Hematopoietic multipotent progenitor cell treated with erythropoietin and hydrocortisone succinate and interleukin-3 and kit ligand, for 15 days (in vitro differentiated cells): ENCODE measurements at regions not wholly inside any gene's neighbourhood (a gene's known extent, or its start where the extent isn't known, plus 50 kb on each side); places are given as distances from the start of the nearest gene placed in this dataset.

Experiments
- DNase-seq: peaks from one replicate; pipeline ENCODE4 v3.0.0-alpha.2; 2015; ENCODE audit warnings: low spot score

GRCh38 chr1:199746666-199747384 is 280.7 kb upstream of the NR5A2 start:
- DNase-seq: no peak

DNA sequence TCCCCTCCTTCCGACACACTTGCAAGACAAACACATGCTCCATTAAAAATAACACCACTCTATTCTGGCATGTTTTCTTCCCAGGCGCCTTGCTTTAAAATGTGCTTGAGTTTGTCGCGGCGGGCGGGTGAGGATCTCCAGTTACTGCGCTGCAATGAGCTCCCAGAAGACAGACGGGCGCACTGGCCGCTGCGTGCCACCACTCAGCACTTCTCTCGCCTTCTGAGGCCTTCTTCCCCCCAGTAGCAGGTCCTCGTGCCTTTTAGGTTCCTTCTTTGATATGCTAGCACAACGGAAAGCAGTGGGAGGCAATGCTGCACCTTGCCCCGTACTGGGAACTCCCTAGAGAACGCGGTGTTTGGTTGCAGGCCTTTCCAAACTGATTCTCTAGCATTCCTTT is 279.5 kb upstream of the NR5A2 start:
- no peak for DNase-seq

- DNase-seq: no peak
Observed at GRCh38 chr1:199751506-199751905, 276.0 kb upstream of the NR5A2 start.

GRCh38 chr1:199751962-199752687 is 275.4 kb upstream of the NR5A2 start:
- no peak for DNase-seq

DNA sequence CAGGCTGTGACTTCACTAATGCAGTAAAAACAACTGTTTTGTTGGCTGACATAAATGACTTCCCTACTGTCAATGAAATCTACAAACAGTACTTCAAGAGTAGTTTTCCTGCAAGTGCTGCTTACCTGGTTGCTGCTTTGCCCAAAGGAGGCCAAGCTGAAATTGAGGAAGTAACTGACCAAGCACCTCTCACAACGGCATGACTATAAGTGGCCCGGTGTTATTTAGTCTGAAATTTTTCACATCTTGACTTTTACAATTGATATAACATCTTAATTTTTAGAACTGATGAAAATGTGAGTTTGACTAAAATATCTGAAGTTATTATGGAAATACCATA is 274.9 kb upstream of the NR5A2 start:
- DNase-seq: no peak

- DNase-seq: no peak
Observed at GRCh38 chr1:199753513-199753912, 274.0 kb upstream of the NR5A2 start.

GRCh38 chr1:199756066-199756465 is 271.4 kb upstream of the NR5A2 start:
- DNase-seq: no peak

DNA sequence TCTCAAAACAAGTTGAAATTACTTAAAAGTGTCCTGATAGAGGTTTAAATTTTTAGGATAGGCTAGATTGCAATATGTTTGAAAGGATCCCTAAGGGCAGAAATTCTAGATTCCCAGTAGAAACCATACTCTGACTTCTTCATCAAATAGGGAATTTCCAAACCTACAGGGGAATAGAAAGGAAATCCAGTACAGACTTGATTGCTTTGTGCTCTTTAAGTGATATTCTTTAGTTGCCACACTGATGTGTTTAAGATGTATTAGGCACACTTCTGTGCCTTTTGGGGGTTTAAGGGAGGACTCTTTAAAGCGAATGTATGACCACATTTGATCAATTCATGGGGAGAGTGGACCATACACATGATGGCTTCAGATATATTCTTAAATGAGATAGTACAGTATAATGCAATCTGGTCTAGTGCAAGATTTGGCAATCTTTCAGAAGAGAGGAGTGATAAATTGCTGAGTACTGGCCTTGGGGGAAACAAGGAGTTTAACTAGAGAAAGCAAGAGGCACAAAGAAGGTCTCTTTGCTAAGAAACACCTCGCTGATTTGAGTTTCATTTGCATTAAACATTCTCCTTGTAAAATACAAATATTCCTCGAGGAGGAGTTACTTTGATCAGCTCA is 268.8 kb upstream of the NR5A2 start:
- DNase-seq: no peak

DNA sequence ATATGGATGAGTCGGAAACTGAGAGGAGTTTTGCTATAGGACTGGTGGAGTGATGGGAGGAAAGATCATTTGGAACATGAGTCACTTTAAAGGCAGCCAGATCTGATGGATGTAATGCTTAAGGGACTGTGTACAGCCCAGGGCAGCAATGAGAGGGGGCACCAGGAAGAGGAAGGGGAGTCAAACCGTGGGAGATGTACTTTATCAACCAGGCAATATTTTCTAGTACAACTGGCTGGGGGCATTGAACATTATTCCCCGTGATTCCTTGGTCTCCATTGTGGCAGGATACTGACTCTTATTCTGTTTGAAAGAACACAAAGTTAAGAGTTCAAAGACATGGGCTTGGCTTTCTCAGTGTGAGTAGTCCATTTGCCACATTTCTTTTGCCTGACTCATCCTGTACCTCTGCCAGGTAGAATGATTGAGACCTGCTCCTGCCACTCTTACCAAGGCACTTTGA is 268.2 kb upstream of the NR5A2 start:
- no peak for DNase-seq

GRCh38 chr1:199762572-199762971 is 264.9 kb upstream of the NR5A2 start:
- no peak for DNase-seq

DNA sequence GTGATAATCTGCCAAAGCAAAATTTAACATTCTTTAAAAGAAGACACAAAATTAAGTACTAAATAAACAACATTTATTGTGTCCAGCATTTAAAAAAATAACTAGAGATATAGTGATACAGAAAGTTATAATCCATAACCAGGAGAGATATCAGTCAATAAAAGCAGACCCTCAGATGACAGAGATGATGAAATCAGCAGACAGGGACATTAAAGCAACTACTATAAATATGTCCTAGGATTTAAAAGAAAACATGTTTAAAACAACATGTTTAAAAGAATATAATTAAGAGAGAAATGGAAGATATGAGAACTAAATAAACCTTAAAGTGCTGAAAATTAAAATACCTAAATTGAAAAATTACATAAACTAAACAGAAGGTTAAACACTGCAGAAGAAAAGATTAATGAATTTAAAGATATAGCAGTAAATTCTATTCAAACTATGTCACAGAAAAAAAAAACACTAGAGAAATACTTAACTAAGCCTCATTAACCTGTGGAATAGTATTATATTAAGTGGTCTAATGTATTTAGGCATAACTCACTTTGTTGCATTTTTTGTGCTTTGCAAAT is 261.2 kb upstream of the NR5A2 start:
- DNase-seq: no peak

DNA sequence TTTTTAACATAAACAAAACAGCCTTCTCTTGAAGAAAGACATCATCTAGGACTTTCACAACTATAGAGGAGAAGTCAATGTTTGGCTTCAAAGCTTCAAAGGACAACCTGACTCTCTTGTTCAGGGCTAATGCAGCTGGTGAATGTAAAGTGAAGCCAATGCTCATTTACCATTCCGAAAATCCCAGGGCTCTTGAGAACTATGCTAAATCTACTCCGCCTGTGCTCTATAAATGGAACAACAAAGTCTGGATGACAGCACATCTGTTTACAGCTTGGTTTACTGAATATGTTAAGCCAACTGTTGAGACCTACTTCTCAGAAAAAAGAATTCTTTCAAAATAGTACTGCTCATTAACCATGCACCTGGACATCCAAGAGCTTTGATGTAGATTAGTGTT is 259.8 kb upstream of the NR5A2 start:
- DNase-seq: no peak

- DNase-seq: no peak
Observed at GRCh38 chr1:199774433-199775089, 252.9 kb upstream of the NR5A2 start.

- no peak for DNase-seq
Observed at GRCh38 chr1:199776768-199777497, 250.6 kb upstream of the NR5A2 start.

- no peak for DNase-seq
Observed at GRCh38 chr1:199778324-199778955, 249.1 kb upstream of the NR5A2 start.

DNA sequence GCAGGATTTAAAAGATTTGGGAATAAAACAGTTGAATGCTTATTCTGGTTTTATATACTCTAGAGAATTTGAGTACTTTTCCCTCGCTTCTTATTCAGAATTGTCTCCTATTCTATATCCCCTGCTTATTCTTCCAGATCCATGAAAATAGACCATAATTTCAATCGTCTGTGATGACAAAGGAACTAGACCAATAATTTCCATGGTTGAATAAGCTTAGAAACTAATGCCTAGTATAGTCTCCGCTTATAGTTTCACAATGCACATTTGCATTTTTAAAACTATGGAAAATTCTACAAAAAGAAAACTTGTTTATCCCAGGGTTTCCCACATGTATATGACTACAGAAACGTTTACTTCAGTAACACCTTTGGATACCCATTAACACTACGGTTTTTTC is 247.4 kb upstream of the NR5A2 start:
- DNase-seq: no peak

DNA sequence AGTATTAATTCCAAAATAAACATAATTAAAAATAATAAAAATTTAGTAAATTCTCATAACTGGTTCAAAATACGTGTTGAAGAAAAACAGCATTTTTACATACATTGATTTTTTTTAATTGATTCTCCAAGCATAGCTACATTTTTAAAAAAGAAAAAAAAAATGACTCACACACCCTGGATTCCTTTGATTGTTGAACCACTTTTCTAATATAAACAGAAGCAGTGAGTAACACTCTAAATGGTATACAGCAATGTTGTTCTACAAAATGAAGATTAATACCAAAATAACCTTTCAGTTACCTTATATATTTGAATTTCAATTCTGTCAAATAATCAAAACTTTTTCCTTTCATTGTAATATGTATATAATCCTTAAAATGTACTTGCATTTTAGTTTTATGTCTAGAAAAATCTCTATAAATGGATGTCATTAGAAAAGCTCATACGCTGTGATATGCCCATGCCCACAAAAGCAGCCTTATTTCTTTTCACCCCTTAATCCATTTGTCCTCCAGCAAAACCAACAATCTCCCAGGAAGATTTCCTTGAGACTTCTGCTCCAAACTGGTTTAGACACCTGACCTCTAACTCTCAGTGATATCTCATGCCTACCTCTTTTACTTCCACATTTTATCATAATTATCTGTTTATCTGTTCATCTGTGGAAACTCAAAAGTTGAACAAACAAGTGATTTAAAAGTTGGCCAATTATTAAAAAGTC is 246.4 kb upstream of the NR5A2 start:
- DNase-seq: no peak

- no peak for DNase-seq
Observed at GRCh38 chr1:199784138-199784895, 243.2 kb upstream of the NR5A2 start.

DNA sequence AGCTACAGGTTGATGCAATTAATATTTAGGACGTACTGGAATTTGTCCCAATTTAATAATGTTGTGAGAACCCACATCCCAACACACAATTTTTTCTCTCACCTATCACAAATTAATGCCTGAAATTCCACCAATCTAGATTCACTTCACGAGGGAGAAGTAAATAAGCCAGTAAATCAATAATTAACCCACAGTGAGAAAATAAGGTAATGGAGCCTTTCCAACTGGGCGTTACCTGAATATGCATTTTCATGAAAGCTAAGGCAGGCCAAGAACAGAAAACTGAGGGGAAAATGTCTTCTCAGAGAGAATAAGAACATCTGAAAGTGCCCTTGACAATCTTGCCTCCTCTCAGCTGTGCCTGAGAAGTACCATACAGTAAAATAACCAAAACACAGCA is 240.8 kb upstream of the NR5A2 start:
- DNase-seq: no peak

GRCh38 chr1:199789141-199789540 is 238.4 kb upstream of the NR5A2 start:
- DNase-seq: no peak
